Peyer's patch (tissue), 4 donors: ENCODE measurements at regions not wholly inside any gene's neighbourhood (a gene's known extent, or its start where the extent isn't known, plus 50 kb on each side); places are given as distances from the start of the nearest gene placed in this dataset.
"Not testable (repeated sequence)": the region's sequence is repeated elsewhere in the genome, so short reads cannot be mapped to it uniquely, and the experiment has no call there.

Experiments
- DNase-seq, 3 donors: peaks; one replicate each; pipeline ENCODE4 v3.0.0-alpha.2; 2017 to 2019
- H3K27ac ChIP-seq, 4 donors: fragments of 200-600 bp; sonication (generic); one replicate each; pipeline ENCODE4 v1.5.1; 2016 to 2019
- H3K27me3 ChIP-seq, 2 donors: fragments of 200-600 bp; sonication (generic); one replicate each; pipeline ENCODE4 v1.5.1; 2019
- H3K36me3 ChIP-seq, 3 donors: fragments of 200-600 bp; sonication (generic); one replicate each; pipeline ENCODE4 v1.5.1; 2016 to 2019
- H3K4me1 ChIP-seq, 4 donors: fragments of 200-600 bp; sonication (generic); one replicate each; pipeline ENCODE4 v1.5.1; 2016 to 2019
- H3K4me3 ChIP-seq, 4 donors: fragments of 200-600 bp; sonication (generic); 1 replicate in 3 of 4; 2 replicates in 1 of 4; pipeline ENCODE4 v1.5.1; 2016 to 2019; ENCODE audit warnings: mild to moderate bottlenecking in 1 of 4
- H3K9me3 ChIP-seq, 4 donors: fragments of 200-600 bp; sonication (generic); one replicate each; pipeline ENCODE4 v1.5.1; 2016 to 2019; ENCODE audit warnings: mild to moderate bottlenecking in 1 of 4
- CTCF ChIP-seq, 6 experiments: fragments of 450-650 bp in 4 of 6; fragments of 200-600 bp in 2 of 6; sonication (generic) in 1 of 6; IDR thresholded peaks; one replicate each; pipeline ENCODE4 v1.5.1; 2017 to 2019; ENCODE audit warnings: antibody characterized with exemption in 6 of 6, mild to moderate bottlenecking in 3 of 6, moderate library complexity in 1 of 6
- POLR2A ChIP-seq, 2 donors: fragments of 450-650 bp; IDR thresholded peaks; one replicate each; pipeline ENCODE4 v1.5.1; 2017; ENCODE audit warnings: antibody characterized with exemption in 2 of 2, mild to moderate bottlenecking in 2 of 2, moderate library complexity in 2 of 2

GRCh38 chr12:89267404-89267803 is 84.9 kb downstream of the DUSP6 start:
- Histone ChIP-seq H3K9me3 (no peaks in the 10 kb centered on the region), H3K27me3 (no peaks in the 10 kb centered on the region), H3K4me3 (no peak overlapping the region), H3K36me3 (no peaks in the 10 kb centered on the region), H3K27ac (no peak overlapping the region), H3K4me1 (no peaks in the 10 kb centered on the region)
- TF ChIP-seq POLR2A (IDR thresholded peaks at IDR 0.05), result no peak
- DNase-seq, result no peak

- H3K27ac ChIP-seq, H3K27me3 ChIP-seq, DNase-seq, H3K4me3 ChIP-seq, H3K36me3 ChIP-seq, H3K4me1 ChIP-seq, H3K9me3 ChIP-seq: not testable (repeated sequence)
Measured at GRCh38 chr12:89266574-89267188, 85.6 kb downstream of the DUSP6 start.

- Histone ChIP-seq H3K9me3 (no peaks in the 10 kb centered on the region), H3K4me1 (no peaks in the 10 kb centered on the region), H3K4me3 (no peak overlapping the region), H3K36me3 (no peaks in the 10 kb centered on the region), H3K27ac (peak overlapping the region in 2 of 4 donors; percentile 9 to 47), H3K27me3 (no peaks in the 10 kb centered on the region)
- DNase-seq, result no peak
- TF ChIP-seq POLR2A (IDR thresholded peaks at IDR 0.05), result no peak
- no peak for TF ChIP-seq CTCF (IDR thresholded peaks at IDR 0.05)
Measured at GRCh38 chr12:89264837-89265236, 87.5 kb downstream of the DUSP6 start.

GRCh38 chr12:89263900-89264299 is 88.4 kb downstream of the DUSP6 start:
- no peak overlapping the region for H3K4me3 ChIP-seq
- TF ChIP-seq POLR2A (IDR thresholded peaks at IDR 0.05), result no peak
- TF ChIP-seq CTCF (IDR thresholded peaks at IDR 0.05), result no peak
- no peak for DNase-seq
- H3K4me1 ChIP-seq, result no peaks in the 10 kb centered on the region
- H3K27me3 ChIP-seq, result no peaks in the 10 kb centered on the region
- H3K36me3 ChIP-seq, result no peaks in the 10 kb centered on the region
- peak overlapping the region in 1 of 4 donors; percentile 47 for H3K27ac ChIP-seq
- no peaks in the 10 kb centered on the region for H3K9me3 ChIP-seq

- H3K36me3 ChIP-seq, result no peaks in the 10 kb centered on the region
- H3K27ac ChIP-seq, result no peak overlapping the region
- H3K27me3 ChIP-seq, result no peaks in the 10 kb centered on the region
- TF ChIP-seq CTCF (IDR thresholded peaks at IDR 0.05), result no peak
- no peak for TF ChIP-seq POLR2A (IDR thresholded peaks at IDR 0.05)
- no peaks in the 10 kb centered on the region for H3K4me1 ChIP-seq
- H3K4me3 ChIP-seq, result no peak overlapping the region
- H3K9me3 ChIP-seq, result no peaks in the 10 kb centered on the region
- no peak for DNase-seq
Measured at GRCh38 chr12:89262855-89263552, 89.3 kb downstream of the DUSP6 start.

- no peak overlapping the region for H3K4me3 ChIP-seq
- no peak overlapping the region for H3K27ac ChIP-seq
- H3K27me3 ChIP-seq, result no peaks in the 10 kb centered on the region
- no peak for DNase-seq
- TF ChIP-seq POLR2A (IDR thresholded peaks at IDR 0.05), result no peak
- TF ChIP-seq CTCF (IDR thresholded peaks at IDR 0.05), result no peak
- H3K4me1 ChIP-seq, result no peaks in the 10 kb centered on the region
- no peaks in the 10 kb centered on the region for H3K36me3 ChIP-seq
- H3K9me3 ChIP-seq, result no peaks in the 10 kb centered on the region
Measured at GRCh38 chr12:89261982-89262381, 90.3 kb downstream of the DUSP6 start.
